ENCODE measurements at regions not wholly inside any gene's neighbourhood (a gene's known extent, or its start where the extent isn't known, plus 50 kb on each side); places are given as distances from the start of the nearest gene placed in this dataset.

- H3K4me1 ChIP-seq, result no peaks in the 10 kb centered on the region
- intact Hi-C loops (cut with DNase I), result no loop called here
- no peaks in the 10 kb centered on the region for H3K27me3 ChIP-seq
- 78 to 83% methylated on average over 5 to 9 of the region's 12 CpGs for WGBS, 2 donors
- no peak overlapping the region for H3K4me3 ChIP-seq
- H3K36me3 ChIP-seq, result no peaks in the 10 kb centered on the region
- no peak for DNase-seq
- TF ChIP-seq POLR2A (IDR thresholded peaks at IDR 0.05), result no peak
- no peak for TF ChIP-seq CTCF (IDR thresholded peaks at IDR 0.05)
- H3K9me3 ChIP-seq, result no peaks in the 10 kb centered on the region
- no peak overlapping the region for H3K27ac ChIP-seq
Observed at GRCh38 chr2:7452110-7452876, 535.1 kb downstream of the RNF144A start.

GRCh38 chr2:7454592-7454991 is 537.4 kb downstream of the RNF144A start:
- DNase-seq, result no peak
- WGBS, 2 donors, result 57 to 80% methylated on average over 2 of the region's 4 CpGs
- TF ChIP-seq POLR2A (IDR thresholded peaks at IDR 0.05) (no peak), CTCF (IDR thresholded peaks at IDR 0.05) (no peak)

GRCh38 chr2:7456762-7457161 is 539.5 kb downstream of the RNF144A start:
- Histone ChIP-seq H3K36me3 (no peaks in the 10 kb centered on the region), H3K27ac (no peak overlapping the region), H3K27me3 (no peaks in the 10 kb centered on the region), H3K9me3 (no peaks in the 10 kb centered on the region), H3K4me1 (no peaks in the 10 kb centered on the region), H3K4me3 (no peak overlapping the region)
- no peak for TF ChIP-seq CTCF (IDR thresholded peaks at IDR 0.05)
- DNase-seq, result no peak
- intact Hi-C loops (cut with DNase I), result no loop called here
- 34 to 40% methylated on average over 13 of the region's 13 CpGs for WGBS, 2 donors

More at GRCh38 chr2:7454592-7454991, 537.4 kb downstream of the RNF144A start:
- Histone ChIP-seq H3K27ac (no peak overlapping the region), H3K4me1 (no peaks in the 10 kb centered on the region), H3K9me3 (no peaks in the 10 kb centered on the region), H3K27me3 (no peaks in the 10 kb centered on the region), H3K36me3 (no peaks in the 10 kb centered on the region), H3K4me3 (no peak overlapping the region)
- intact Hi-C loops (cut with DNase I), result no loop called here

DNA sequence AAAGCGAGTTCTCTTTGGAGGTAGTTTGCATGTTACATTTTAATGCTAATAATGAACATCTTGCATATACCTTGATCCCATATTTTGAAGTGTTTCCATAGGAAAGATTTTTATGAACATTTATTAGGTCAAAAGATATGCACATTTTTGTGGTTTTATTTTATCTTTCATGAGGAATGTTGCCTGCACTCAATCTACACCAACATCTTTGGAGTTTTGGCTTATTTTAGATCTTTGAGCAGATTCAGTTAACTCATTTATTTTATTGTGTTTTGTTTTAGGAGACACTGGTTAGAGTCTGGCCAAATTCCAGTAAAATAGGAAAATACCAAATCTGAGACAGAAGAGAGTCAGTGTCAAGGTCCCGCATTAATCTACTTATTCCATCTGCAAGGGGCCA is 540.9 kb downstream of the RNF144A start:
- 93 to 98% methylated on average over 2 of the region's 2 CpGs for WGBS, 2 donors
- intact Hi-C loops (cut with DNase I), result no loop called here
- TF ChIP-seq CTCF (IDR thresholded peaks at IDR 0.05) (no peak), POLR2A (IDR thresholded peaks at IDR 0.05) (no peak)
- H3K36me3 ChIP-seq, result no peaks in the 10 kb centered on the region
- no peaks in the 10 kb centered on the region for H3K9me3 ChIP-seq
- no peak overlapping the region for H3K4me3 ChIP-seq
- no peak overlapping the region for H3K27ac ChIP-seq
- no peaks in the 10 kb centered on the region for H3K27me3 ChIP-seq
- no peak for DNase-seq
- H3K4me1 ChIP-seq, result no peaks in the 10 kb centered on the region

DNA sequence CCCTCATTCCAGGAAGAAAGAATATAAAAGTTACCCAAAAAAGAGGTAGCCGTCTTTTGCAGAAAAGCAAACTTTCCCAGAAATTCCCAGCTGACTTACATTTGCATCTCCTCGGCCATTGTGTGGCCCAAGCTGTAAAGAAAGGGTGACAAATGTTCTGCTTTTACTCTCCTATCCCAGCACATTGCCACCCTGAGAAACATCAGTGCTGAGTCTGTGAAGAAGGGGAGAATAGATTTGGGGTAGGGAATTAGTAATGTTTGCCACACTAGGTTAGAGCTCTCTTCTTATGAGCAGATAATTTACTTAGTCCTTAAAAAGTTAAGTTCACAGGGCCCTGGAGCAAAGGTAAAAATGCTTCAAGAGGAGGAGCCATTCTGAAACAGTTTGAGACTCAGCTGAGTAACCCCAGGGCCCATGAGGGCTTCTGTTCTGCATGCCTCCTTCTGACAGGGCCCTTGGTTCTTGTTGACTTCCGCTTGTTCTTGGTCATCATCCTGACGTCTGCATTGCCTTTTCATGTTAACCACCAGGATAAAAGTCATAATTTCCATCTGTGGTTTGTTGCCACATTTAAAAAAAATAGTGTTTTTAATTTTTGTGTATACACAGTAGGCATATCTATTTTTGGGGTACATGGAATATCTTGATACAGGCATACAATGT is 550.7 kb downstream of the RNF144A start:
- no peaks in the 10 kb centered on the region for H3K9me3 ChIP-seq
- no peak for TF ChIP-seq CTCF (IDR thresholded peaks at IDR 0.05)
- no peak for TF ChIP-seq POLR2A (IDR thresholded peaks at IDR 0.05)
- WGBS, 2 donors, result 72 to 75% methylated on average over 4 of the region's 4 CpGs

More for the DNA sequence above, 550.7 kb downstream of the RNF144A start:
- intact Hi-C loops (cut with DNase I), result no loop called here
- no peaks in the 10 kb centered on the region for H3K27me3 ChIP-seq
- no peak overlapping the region for H3K4me3 ChIP-seq
- H3K27ac ChIP-seq, result no peak overlapping the region
- H3K36me3 ChIP-seq, result no peaks in the 10 kb centered on the region
- DNase-seq, result no peak
- H3K4me1 ChIP-seq, result no peaks in the 10 kb centered on the region
